ENCODE measurements at regions not wholly inside any gene's neighbourhood (a gene's known extent, or its start where the extent isn't known, plus 50 kb on each side); places are given as distances from the start of the nearest gene placed in this dataset.

- DNase-seq, result no peak
Observed at GRCh38 chr2:239608723-239609122, 207.9 kb upstream of the HDAC4 start.

- no peak for DNase-seq
Observed at GRCh38 chr2:239608260-239608659, 207.4 kb upstream of the HDAC4 start.

GRCh38 chr2:239607517-239608191, 206.8 kb upstream of the HDAC4 start:
- DNase-seq, result no peak

- no peak for DNase-seq
Observed at GRCh38 chr2:239606741-239607516, 206.1 kb upstream of the HDAC4 start.

GRCh38 chr2:239605976-239606375, 205.2 kb upstream of the HDAC4 start:
- no peak for DNase-seq

GRCh38 chr2:239605409-239605808, 204.6 kb upstream of the HDAC4 start:
- no peak for DNase-seq

GRCh38 chr2:239604861-239605260, 204.0 kb upstream of the HDAC4 start:
- DNase-seq, result no peak

- DNase-seq, result no peak
Observed at GRCh38 chr2:239603411-239604356, 202.9 kb upstream of the HDAC4 start.

- no peak for DNase-seq
Observed at GRCh38 chr2:239602290-239603282, 201.8 kb upstream of the HDAC4 start.

GRCh38 chr2:239601880-239602279, 201.1 kb upstream of the HDAC4 start:
- no peak for DNase-seq

- no peak for DNase-seq
Observed at GRCh38 chr2:239601201-239601851, 200.5 kb upstream of the HDAC4 start.

GRCh38 chr2:239600650-239601049, 199.8 kb upstream of the HDAC4 start:
- no peak for DNase-seq

GRCh38 chr2:239600001-239600593, 199.3 kb upstream of the HDAC4 start:
- DNase-seq, result no peak

- DNase-seq, result no peak
Observed at GRCh38 chr2:239599299-239599698, 198.5 kb upstream of the HDAC4 start.

- DNase-seq, result no peak
Observed at GRCh38 chr2:239598732-239599090, 197.9 kb upstream of the HDAC4 start.

- no peak for DNase-seq
Observed at GRCh38 chr2:239598011-239598731, 197.4 kb upstream of the HDAC4 start.

- no peak for DNase-seq
Observed at GRCh38 chr2:239597216-239597615, 196.4 kb upstream of the HDAC4 start.

- DNase-seq, result no peak
Observed at GRCh38 chr2:239596792-239597191, 196.0 kb upstream of the HDAC4 start.

GRCh38 chr2:239596253-239596652, 195.4 kb upstream of the HDAC4 start:
- DNase-seq, result peak; percentile 62

GRCh38 chr2:239595726-239596125, 194.9 kb upstream of the HDAC4 start:
- no peak for DNase-seq
